ENCODE measurements at regions not wholly inside any gene's neighbourhood (a gene's known extent, or its start where the extent isn't known, plus 50 kb on each side); places are given as distances from the start of the nearest gene placed in this dataset.

GRCh38 chr7:13307040-13307439 is 619.6 kb downstream of the ARL4A start:
- TF ChIP-seq, protein P1, sequence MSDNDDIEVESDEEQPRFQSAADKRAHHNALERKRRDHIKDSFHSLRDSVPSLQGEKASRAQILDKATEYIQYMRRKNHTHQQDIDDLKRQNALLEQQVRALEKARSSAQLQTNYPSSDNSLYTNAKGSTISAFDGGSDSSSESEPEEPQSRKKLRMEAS (IDR thresholded peaks at IDR 0.05; ENCODE audit: insufficient read depth, insufficient read length): no peak
- TF ChIP-seq EZH2 (IDR thresholded peaks at IDR 0.05; ENCODE audit: borderline replicate concordance, low read depth, low read length, severe bottlenecking) (no peak), MYC (IDR thresholded peaks at IDR 0.05; ENCODE audit: low read depth, low read length) (no peak), POLR2AphosphoS5 (IDR thresholded peaks at IDR 0.05; ENCODE audit: insufficient read depth, low read depth, low read length) (no peak), POLR2A (IDR thresholded peaks at IDR 0.05; ENCODE audit: low read depth, low read length) (no peak)
- TF ChIP-seq, protein P2, sequence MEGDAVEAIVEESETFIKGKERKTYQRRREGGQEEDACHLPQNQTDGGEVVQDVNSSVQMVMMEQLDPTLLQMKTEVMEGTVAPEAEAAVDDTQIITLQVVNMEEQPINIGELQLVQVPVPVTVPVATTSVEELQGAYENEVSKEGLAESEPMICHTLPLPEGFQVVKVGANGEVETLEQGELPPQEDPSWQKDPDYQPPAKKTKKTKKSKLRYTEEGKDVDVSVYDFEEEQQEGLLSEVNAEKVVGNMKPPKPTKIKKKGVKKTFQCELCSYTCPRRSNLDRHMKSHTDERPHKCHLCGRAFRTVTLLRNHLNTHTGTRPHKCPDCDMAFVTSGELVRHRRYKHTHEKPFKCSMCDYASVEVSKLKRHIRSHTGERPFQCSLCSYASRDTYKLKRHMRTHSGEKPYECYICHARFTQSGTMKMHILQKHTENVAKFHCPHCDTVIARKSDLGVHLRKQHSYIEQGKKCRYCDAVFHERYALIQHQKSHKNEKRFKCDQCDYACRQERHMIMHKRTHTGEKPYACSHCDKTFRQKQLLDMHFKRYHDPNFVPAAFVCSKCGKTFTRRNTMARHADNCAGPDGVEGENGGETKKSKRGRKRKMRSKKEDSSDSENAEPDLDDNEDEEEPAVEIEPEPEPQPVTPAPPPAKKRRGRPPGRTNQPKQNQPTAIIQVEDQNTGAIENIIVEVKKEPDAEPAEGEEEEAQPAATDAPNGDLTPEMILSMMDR (IDR thresholded peaks at IDR 0.05; ENCODE audit: extremely low read depth in 1 of 2, insufficient read depth in 1 of 2, low read depth in 1 of 2, low read length in 2 of 2): no peak

Measured in endothelial cell of umbilical vein (primary cell).